ENCODE measurements at regions not wholly inside any gene's neighbourhood (a gene's known extent, or its start where the extent isn't known, plus 50 kb on each side); places are given as distances from the start of the nearest gene placed in this dataset.

GRCh38 chr4:95987851-95988250 is 148.0 kb downstream of the PDHA2 start:
- no peak for DNase-seq (ENCODE audit: low spot score)

DNA sequence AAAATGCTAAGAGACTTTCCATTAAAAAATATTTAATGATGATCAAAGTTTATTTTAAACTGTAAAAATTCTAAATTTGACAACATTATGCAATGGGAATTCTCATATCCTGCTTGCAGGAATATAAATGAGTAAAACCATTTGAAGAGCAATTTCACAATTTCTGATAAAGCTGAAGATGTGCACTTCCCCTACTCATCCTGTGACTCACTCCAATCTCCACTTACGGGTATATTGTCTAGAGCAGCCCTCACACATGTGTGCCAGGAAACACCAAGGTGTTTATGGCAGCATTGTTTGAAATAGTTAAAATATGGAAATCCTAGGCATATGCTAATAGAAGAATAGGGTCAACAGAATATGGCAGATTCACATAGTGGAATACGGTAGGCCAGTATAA is 158.4 kb downstream of the PDHA2 start:
- DNase-seq (ENCODE audit: low spot score) = no peak

DNA sequence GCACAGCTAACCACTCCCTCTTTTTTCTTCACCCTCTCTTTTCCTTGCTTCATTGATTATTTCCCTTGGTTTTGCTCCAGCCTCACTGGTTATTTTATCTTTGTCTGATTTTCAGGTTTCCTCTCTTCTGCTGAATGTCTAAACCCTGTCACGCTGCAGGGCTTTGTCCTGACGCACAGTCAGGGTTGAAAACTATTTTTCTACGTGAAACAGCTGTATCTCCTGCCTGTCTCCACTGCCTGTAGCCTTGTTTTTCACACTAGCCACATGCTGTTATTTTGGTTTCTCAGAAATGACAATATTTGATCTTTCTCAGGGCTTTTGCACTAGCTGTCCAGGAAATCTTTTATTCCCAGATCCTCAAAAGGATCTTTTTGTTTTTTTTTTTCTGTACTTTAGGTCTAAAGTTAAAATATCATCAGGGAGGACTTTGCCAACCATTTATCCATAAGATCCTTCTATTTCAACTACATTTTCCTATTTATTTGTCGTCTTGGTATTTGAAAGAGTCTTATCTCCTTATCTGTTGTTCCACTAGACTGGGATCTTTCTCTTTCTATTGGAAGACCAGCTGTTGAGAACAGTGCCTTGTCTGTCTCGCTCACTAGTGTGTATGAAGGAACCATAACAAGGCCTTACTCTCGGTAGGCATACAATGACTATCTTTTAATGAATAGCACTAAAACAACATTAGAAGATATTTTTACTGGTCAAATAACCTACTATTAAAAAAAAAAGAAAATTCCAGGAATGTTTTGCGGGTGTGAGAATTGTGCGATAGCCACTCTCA is 164.3 kb downstream of the PDHA2 start:
- no peak for DNase-seq (ENCODE audit: low spot score)

- no peak for DNase-seq (ENCODE audit: low spot score)
These were observed 169.7 kb downstream of the PDHA2 start for GRCh38 chr4:96009427-96010119.

- no peak for DNase-seq (ENCODE audit: low spot score)
These were observed 172.8 kb downstream of the PDHA2 start for GRCh38 chr4:96012687-96013086.

- DNase-seq (ENCODE audit: low spot score) = no peak
These were observed 176.9 kb downstream of the PDHA2 start for GRCh38 chr4:96016634-96017299.

DNA sequence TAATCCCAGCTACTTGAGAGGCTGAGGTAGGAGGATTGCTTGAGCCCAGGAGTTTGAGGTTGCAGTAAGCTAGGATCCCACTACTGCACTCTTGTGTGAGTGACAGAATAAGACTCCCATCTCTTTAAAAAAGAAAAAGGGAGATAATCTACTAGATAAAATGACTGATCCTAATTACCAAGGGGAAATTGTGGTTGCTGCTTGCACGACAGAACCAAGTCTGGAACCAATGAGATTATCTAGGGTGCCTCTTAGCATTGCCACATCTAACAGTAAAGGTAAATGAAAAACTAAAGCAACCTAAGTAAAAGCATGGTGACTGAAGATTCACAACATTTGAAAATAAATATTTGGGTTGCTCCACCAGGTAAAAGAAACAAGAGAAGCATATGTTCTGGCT is 185.1 kb downstream of the PDHA2 start:
- DNase-seq (ENCODE audit: low spot score) = no peak

- DNase-seq (ENCODE audit: low spot score) = peak; percentile 40
These were observed 195.8 kb downstream of the PDHA2 start for GRCh38 chr4:96035727-96036126.

DNA sequence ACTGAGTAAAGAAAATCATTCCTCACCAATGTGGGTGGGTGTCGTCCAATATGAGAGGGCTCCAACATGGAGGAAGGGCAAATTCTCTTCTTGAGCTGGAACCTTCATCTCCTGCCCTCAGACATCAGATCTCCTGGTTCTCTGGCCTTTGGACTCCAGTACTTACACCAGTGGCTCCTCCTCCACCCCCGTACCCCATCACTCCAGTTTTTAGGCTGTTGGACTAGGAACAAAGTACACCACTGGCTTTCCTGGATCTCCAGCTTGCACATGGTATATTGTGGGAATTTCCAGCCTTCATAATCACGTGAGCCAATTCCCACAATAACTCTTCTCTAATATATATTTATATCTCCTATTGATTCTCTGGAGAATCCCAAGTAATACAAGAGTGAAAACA is 196.9 kb downstream of the PDHA2 start:
- no peak for DNase-seq (ENCODE audit: low spot score)

DNA sequence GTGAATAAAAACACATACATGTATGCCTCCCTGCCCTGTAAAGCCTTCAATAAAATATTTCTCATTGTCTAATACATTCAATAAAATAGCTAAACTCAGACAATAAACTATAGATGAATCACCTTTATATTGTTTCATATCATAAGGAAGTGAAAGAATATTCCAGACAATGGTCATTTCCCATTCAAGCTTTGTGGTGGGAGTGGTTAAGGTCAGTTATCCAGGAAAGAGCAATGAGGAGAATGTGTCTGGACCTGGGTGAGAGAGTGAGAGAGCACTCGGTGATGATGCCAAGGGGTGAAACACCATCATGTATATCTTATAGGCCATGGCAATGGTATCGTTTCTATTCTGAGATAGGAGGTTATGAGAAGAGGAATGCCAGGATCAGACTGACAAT is 197.8 kb downstream of the PDHA2 start:
- DNase-seq (ENCODE audit: low spot score) = no peak

DNA sequence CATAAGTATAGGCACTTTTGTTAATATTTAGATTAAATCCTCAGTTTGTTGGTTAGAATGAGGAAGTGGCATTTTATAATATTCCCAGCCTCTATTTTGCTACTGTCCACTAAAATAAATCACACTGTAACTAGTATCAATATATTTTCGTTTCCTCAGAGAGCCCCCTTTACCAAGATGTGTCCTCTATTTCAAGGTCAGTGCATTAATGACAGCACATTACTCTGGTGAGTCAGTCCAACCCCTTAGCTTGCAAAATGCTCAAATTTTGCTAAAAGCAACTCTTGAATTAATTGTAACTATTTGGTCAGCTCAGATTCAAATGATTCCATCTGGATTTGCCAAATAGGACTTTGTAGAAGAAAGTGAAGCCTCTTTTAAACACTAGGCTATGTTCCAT is 199.3 kb downstream of the PDHA2 start:
- no peak for DNase-seq (ENCODE audit: low spot score)

DNA sequence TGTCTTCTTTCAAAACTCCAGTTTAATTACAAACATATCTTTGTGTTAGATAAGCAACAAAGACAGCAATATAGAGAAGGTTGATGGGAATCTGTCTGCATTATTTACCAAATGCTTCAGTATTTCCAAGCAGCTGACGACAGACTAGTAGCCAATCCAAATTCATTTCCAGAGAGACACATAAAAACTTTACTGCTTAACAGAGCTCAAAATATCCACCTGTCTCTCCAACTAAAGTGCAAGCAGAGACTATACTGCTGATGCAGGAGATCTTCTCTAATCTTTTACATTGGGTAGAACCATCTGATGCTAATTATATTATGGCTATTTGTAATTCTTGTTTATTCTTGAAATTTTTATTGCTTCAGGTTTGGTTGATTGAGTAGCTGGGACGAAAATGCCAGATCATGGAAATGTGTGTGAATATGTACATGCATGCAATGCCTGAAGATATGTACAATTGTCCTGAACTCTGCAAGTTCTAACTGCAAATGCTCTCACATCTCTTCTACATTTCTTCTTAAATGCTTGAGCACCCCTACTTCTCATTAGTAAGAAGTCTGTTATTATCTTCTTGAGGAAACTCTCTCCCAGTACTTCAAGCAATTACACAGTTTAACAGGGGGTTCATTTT is 200.0 kb downstream of the PDHA2 start:
- DNase-seq (ENCODE audit: low spot score) = no peak

GRCh38 chr4:96044971-96045370 is 205.1 kb downstream of the PDHA2 start:
- DNase-seq (ENCODE audit: low spot score) = no peak

DNA sequence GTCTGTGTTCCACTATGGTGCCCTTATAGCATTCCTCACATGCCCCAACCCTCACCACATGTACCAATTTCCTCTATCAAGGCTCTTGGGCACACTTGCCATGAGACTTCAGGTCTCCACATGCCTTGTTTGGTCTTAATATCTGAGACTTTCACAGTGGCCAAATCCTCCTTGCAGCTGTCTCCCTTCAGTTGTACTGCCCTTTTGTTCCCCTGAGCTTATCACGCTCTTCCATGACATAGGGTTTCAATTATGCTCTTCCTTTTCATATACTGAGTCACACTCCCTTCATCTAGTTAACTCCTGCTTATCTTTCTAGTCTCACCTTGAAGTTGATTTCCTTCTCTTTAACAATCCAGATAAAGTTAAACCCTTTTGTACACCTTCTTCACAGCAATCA is 212.9 kb downstream of the PDHA2 start:
- no peak for DNase-seq (ENCODE audit: low spot score)

DNA sequence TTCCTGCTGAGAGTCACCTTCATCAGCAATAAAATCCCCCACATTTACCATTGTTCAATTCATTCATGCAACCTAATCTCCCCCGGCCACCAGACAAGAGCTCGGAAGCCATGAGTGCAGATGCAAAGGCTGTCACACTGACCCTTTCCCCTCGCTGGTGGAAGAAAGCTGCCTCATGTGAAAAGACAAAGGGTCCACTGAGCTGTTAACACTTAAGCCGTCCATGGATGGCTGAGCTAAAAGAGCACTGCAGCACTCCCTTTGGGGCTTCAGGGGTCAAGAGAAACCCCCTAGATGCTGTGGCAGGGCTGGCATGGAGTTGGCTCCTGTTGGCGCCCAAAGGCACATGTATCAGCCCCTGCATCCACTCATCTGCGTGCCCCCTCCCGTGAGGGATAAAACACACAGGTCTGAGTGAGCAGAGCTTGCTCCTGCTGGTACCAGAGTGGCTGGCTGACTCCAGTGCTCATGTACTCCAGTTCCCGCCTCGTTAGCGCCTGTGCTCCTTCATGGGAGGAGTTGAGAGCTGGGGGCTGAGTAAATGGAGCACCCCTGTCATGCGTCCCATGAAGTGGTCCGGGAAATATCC is 216.5 kb downstream of the PDHA2 start:
- DNase-seq (ENCODE audit: low spot score) = no peak

DNA sequence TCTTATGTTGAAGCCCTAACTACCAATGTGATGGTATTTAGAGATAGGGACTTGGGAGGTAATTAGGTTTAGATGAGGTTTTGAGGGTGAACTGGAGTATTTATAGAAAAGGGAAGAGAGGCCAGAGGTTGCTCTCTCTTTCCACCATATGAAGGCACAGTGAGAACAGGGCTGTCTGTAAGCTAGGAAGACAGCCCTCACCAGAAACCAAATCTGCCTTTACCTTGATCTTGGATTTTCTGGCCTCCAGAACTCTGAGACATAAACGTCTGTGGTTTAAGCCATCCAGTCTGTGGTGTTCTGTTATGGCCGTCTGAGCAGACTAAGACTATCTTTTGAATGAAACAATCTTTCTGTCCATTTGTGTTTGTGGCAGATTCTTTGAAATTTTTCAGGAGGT is 223.7 kb downstream of the PDHA2 start:
- DNase-seq (ENCODE audit: low spot score) = no peak

- DNase-seq (ENCODE audit: low spot score) = no peak
These were observed 233.6 kb downstream of the PDHA2 start for GRCh38 chr4:96073461-96073860.

GRCh38 chr4:96092151-96092705 is 252.3 kb downstream of the PDHA2 start:
- no peak for DNase-seq (ENCODE audit: low spot score)

- DNase-seq (ENCODE audit: low spot score) = no peak
These were observed 253.2 kb downstream of the PDHA2 start for GRCh38 chr4:96093057-96093456.

DNA sequence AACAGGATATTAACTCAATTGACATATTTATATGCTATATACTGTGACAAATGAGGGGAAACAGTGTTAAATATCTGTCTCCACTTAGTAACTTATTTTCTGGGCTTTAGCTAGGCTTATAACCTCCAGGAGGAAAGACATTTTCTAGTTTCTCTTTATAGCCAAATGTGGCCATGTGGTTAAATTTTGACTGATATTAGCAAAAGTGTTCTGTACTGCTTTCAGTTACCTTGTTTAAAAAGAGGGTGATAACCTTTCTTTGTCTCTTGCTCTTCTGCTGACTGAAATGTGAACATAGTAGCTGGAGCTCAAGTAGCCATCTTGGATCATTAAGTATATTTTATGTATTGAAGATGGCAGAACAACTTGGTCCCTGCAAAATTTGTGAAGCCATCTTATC is 253.7 kb downstream of the PDHA2 start:
- no peak for DNase-seq (ENCODE audit: low spot score)

DNA sequence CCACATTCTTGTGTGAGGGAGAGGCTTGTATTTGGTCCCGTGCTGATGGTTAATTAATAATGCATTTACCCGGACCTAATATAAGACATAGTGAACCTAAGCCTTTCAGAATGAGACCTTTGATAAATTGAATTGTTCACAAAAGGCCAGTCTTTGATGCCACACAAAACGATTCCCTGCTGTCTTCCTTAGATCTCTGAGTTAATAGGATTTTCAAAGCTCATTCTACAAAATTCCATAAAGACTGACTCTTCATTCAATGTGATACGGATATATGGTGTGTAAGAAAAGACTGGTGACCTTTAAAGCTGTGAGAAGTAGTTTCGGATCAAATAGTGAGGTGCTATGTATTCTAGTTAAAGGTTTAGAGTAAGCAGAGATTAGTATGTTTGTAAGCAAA is 254.3 kb downstream of the PDHA2 start:
- no peak for DNase-seq (ENCODE audit: low spot score)

DNA sequence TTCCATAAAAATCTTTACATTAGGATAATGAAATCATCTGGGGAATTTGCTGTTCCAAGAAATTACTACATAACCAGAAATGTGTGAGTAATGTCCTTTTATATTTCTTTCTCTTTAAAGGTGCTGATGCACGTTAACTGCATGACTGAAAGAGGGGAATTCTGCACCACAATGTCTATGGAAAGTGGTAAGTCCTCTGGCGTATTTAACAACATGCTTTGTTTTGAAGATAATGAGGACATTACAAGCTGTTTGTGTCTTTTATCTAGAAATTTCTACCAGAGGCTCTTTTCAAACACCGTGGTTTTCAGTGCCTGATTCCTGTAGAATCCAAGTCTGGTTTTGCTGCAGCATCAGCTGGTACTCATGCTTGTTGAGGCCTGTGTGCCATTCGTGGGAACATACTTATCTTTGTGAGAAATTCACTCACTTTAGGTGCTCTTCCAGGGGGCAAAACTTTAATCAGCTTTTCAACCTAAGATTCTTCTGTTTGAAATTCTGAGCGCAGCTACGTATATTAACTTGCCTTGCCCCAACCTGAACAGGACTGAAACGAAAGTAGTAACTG is 257.2 kb downstream of the PDHA2 start:
- DNase-seq (ENCODE audit: low spot score) = no peak
